ENCODE measurements at regions not wholly inside any gene's neighbourhood (a gene's known extent, or its start where the extent isn't known, plus 50 kb on each side); places are given as distances from the start of the nearest gene placed in this dataset.

DNA sequence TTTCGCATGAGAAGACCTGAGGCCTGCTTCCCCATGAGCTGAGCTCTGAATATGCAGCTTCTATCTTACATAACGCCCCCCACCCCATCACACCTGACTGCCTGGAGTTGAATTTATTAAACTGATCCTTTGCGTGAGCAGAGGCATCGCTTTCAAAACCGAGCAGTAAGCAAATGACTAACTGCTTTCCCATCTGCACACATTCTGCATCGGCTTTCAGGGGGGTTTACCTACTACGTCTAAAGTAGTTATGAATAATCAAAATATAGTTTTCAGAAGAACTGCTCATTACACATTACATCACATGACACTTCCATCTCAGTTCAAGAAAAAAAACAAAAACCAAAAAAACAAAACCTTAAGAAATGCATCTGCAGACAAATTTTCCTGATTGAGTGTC, 54.7 kb upstream of the EGR2 start:
- no peak for DNase-seq (ENCODE audit: low spot score)

DNA sequence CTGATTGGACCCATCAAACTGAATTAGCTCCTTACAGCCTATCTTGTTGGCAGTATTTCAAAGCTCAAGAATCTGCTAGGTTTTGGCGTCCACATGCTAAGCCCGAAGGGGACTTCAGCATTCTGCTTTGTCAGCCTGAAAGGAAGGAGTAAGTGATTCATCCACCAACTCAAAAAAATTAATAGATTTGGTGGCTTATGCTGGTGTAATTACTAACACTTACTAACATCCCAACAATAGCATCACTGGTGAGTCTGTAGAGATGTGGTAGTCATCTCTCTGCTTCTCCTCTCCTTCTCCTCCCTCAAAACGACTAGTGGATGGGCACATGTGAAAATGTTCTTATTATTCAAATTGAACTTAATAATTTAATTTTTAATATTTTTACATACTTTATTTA, 53.8 kb upstream of the EGR2 start:
- no peak for DNase-seq (ENCODE audit: low spot score)

DNA sequence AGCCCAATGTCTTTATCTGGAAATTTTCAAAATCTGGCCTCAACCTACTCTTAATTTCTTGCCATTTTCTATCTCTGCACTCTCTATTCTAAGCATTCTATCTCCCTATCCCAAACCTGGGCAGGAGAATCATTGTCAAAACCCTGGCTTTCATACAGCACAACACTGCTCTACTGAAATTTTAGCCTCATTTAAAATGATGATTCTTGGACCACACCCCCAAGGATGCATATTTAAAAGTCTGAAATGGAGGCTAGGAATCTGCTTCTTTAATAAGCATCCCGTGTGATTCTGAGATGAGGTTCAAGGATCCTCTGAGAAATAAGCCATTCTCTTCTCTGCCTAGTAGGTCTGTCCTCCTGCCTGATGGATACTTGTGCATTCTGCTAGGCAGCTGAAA, 50.8 kb upstream of the EGR2 start:
- no peak for DNase-seq (ENCODE audit: low spot score)

DNA sequence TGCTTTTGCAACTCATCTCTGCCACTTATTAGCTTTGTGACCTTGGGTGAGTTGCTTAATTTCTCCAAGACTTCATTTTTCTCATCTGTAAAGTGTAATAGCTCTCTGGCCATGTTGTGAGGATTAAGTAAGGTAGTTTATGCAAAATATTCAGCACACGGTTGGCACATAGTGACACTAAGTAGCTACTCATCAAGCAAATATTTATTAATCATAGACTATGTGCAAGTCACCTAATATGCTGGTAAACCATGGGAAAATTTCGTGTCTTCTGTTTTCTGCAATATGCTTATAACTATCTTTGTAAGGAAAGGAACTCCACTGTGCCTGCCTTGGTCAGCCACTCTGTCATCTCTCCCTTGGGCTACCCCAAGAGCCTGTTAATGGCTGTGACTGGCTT, 50.3 kb upstream of the EGR2 start:
- no peak for DNase-seq (ENCODE audit: low spot score)
